M059J (cell line): ENCODE measurements at regions not wholly inside any gene's neighbourhood (a gene's known extent, or its start where the extent isn't known, plus 50 kb on each side); places are given as distances from the start of the nearest gene placed in this dataset.
A peak's percentile ranks its signal among the peaks of the same experiment; 100 is the strongest.
"Not testable (repeated sequence)": the region's sequence is repeated elsewhere in the genome, so short reads cannot be mapped to it uniquely, and the experiment has no call there.

Experiments
- DNase-seq: peaks from one replicate; pipeline ENCODE4 v3.0.0-alpha.2; 2012; ENCODE audit warnings: low read depth

DNA sequence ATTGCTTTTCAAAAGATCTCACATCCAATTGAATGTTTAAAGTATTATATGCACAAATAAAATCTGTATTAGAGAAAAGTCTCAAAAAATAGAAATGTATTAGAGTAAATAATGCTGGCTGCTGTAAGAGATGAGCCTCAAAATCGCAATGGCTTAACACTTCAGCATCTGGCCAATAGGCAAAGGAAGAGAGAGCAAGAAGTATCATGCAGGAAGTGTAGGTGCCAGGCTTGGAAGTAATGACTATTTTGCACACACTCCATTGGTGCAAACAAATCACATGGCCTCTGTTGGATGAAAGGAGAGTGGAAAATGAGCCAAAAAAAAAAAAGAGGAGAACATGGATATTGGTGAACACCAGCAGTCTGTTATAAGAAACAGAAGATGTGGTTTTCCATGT, 193.0 kb upstream of the E2F8 start:
- no peak for DNase-seq

DNA sequence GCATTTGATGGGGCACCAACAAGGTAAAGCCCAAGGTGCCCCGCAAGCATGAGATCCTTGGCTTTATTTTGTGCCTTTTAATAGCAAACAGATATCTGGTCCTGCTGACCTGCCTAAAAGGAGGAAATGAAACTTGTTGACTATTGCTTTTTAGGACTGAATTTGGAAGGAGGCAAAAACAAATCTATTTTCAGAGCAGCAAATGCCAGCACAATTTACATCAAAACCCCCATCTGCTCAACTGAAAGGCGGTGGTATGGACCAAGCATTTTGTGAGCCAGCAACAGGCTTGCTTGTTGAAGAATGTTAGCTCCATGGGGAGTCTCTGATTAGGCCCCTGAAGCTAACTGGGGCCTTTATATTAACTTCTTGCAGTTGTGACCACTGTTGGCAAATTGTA, 192.6 kb upstream of the E2F8 start:
- no peak for DNase-seq

DNA sequence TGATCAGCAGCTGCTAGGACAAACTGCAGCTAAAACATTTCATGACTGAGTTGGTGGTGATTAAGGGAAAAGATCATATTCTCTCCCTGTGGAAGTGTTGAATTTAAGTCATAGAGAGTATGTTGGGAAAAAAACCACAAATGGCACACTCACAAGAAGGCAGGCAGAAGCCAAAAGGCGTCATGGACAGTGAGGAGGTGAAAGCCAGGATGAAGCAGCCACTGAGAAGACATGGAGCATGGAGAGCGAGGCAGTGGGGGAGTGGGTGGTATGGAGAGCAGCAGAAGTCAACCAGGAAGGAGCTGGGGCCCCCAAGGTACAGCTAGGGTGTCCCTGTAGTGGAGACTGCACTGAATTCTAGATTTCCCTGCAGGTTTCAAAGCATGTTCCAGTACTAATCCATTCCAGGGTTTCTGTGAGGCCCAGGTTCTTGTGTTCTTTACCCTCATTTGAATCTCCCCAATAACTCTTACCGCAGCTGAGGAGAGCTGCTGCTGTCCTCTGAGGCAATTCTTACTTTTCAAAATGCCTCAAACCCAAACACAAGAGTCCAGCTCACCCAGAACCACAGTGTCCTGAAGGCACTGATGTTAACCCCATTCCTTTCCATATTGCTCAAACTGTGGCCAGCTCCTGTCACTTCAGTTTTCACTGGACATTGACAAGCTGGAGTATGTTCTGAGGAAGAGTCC, 191.8 kb upstream of the E2F8 start:
- peak; percentile 93 for DNase-seq

DNA sequence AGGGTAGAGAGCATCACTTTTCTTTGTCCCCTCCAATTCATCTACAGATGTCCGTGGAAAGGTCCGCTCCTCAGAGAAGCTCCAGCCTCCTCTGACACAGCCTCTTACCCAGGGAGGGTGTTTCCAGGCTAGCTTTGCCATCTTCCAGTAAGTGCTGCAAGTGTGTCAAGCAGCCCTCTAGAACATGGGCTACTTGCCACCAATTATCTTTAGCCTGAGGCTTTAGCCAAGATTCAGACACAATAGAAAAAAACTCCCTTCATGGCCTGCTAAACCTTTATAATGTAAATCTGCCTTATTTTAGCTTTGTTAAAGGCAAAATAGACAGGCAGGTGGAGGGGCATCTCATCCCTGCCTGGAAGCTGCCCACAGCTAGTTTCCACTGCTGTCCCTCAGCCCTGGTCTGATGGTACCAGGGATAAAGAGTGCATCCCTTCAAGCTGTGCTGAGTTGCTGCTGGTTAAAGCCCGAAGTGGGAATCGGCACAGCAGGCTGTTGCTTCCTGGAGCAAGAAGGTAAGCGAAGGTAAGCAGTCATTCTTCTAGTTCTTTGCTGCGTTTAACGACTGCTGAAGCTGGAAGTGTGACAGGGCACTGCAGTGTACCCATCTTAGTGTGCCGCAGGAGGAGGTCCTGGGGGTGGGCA, 190.1 kb upstream of the E2F8 start:
- DNase-seq = peak; percentile 58

DNA sequence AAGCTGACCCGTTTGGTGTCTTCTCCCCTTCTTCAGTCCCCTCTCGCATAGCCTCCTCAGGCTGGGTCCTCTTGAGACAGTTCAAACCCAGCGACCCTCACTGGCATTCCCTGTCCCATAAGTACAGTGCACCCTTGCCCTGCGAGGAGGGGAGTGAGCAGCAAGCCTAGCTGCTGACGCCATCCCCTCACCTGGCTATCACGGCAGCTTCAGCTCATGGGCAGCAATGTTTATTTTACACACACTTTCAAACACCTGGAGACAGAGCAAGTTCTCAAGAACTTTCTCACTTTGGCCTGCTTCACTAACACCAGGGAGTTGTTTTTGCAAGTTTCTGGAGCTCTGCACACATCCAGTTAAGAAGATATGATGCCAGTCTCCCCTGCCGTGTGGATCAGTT, 189.6 kb upstream of the E2F8 start:
- DNase-seq = no peak

DNA sequence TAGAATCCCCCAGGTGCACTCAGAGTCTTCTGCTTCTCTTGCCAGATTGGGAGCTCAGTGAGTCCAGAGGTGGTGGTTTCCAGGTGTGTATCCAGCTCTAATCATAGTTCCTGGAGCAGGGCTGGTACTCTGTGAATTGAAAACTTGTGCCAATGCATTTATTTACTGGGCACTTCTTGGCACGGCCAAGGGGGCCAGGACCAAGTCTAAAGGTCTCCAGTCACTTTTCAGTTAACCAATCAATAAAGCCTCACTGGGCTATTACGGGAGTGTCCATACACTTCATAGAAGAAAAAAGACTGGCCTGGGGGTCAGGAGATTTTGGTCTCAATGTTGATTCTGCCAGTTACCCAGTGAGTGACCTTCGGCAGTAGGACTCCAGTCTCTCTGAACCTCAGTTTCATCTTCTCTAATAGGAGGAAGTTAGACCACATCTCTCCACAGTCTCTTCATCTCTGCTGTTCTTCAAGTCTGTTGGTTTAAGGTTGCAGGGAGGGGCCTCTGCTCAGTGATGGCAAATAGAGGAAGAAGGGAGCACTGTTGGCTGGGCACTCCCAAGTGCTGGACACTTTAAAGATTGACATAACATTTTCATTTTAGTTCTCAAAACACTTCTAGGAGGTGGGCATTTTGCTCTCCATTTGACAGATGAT, 188.5 kb upstream of the E2F8 start:
- DNase-seq = no peak

DNA sequence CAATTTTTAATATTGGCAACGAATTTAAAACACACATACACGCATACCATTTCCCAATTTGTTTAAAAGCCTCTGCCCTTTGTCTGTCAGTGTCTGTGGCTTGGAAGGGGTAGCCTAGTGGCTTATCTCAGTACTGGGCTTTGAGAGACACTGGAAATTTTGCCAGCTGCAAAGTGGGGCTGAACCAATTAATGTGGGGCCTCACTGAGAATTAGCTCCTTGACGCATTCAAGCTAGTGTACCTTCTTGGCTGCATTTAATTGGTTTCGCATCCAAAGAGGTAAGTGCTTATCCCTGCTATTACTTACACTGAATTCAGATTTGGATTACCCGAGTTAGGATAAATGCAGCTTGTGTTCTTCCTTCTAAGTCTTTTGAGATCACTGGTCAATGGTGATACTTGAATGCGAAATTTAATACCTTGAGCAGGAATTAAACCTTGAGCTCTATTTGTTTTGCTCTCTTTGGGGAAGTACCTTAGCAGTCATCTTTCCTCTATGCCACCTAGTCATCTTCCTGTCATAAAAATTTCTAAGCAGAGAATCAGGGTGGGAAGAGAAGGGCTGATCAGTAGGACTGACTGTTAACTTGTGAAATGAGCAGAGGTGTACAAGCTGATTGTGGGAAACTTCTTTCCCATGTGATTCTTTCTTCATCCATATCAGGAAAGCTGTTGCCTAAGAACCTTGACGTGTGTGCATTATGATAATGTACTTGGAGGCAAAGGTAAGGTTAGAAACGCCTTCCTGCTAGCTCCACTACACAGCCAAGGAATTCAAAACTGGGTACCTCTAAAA, 187.7 kb upstream of the E2F8 start:
- peak; percentile 49 for DNase-seq

DNA sequence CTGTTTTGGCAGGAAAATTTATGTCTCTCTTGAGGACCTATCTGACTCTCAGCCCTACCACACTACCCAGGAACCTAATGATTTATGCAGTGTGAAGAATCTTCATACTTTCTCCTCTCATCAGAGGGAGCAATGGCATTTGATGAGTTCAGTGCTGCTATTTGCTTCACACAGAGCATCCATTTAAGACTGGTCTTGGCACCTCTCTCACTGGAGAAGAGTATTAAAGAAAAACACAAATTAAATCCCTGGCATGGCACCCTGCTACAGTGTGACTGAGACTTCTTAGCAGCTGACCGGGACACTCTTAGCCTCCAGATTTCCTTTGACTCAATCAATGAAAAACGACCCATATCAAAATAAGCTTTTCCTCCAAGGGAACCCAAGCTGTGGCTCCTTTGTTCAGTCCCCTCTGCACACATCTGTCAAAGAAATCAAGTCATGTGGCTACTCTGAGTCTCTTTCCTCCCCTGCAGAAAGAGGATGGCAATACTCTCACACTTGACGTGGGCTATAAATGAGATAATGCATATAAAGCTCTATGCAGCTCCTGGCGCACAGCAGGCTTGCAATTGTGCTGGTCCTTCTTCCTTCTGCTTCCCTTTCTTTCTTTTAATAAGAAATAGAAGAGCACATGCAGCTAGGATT, 186.1 kb upstream of the E2F8 start:
- no peak for DNase-seq

DNA sequence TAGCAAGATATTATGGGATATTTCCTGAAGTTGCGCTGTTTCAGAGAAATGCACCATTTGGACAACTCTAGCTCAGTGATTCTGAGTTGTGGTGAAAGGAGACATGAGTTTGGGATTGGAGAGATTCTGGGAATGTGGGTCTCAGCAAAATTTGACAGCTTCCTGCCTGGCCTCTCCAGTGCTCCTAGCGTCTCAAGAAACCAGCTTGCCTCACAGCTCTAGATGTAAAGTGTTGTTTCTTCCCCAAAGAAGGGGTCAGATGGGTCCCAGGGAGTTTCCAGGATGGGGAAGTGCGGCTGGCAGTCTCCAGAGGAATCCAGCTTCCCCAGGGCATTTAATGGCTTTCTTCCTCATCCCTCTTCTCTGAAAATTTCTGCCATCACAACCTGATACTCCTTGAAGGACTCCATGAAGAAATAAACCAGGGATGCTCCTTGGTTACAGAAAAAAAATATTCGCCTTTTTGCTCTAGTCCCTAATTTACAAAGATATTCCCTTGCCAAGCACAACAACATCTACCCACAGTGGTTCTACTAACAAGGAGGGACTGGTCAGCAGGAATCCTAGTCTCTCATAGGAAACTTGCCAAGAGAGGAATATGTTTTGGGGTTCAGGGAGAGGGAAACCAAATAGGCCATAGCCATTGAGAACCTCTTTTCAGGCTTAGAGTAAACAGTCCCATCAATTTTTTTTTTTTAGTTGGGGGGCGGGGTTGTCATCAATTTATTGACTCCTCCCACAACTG, 185.4 kb upstream of the E2F8 start:
- no peak for DNase-seq

DNA sequence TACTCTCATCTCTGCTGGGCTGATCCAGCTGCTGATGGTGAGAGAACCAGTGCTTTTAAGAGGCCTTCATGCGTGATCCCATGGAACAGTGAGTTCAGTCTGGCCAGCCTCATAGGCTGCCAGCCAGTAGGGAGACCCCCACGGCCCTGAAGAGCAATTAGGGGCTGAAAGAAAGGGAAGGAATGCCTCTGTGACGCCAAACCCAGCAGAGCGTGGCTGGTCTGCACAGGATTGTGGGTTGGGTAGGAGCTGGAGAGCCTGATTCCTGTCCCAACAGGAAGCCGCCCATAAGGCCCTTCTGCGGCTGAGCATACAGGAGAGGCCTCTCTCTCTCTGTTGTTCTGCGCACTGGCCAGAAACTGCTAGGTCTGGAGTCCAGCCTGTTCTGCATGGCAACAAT, 181.5 kb upstream of the E2F8 start:
- no peak for DNase-seq

DNA sequence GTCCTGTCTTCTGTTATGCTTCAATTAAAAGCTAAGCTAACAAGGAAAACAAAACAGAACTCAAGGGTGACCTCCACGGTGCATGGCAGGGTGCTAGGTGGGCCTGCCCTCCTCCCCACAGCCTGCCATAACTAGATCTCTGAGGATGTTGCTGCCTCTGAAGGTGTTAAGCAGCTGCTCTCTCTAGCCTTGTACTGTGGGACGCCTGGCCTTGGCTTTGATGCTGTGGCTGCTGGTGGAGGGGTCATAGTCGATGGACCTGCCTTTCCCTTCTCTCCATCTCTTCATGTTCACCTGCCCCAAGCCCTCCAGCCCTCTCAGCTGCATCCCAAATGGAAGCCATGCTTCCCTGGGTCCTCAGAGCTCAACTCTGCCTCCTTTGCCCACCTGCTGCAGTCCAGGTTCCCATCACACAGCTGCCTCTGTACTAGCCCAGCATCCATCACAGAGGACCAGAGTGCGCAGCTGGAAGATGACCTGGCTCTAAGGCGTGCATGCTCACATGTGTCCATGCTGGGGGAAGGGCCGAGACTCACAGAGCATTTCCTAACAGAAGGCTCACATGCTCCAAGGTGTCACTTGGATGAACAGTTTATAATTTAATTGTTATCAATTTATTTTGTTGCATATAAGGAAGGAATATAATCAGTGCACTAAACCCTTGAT, 180.3 kb upstream of the E2F8 start:
- no peak for DNase-seq

DNA sequence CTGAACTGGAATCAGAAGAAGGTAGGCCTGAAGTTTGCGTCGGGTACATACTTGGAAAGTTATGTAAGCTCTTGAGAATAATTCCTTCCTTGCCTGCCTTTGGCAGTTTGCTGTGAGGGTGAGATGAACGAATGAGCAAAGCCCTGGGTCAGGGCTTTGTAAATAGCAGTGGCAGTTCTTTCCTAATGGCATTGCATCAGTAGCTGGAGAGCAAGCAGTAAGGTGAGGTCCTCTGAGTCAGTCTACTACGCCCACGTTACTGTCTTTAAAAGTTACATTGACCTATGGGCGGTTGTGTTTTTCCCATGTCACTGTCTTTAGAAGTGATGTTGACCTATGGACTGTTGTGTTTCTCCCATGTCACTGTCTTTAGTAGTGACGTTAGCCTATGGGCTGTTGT, 179.1 kb upstream of the E2F8 start:
- no peak for DNase-seq

DNA sequence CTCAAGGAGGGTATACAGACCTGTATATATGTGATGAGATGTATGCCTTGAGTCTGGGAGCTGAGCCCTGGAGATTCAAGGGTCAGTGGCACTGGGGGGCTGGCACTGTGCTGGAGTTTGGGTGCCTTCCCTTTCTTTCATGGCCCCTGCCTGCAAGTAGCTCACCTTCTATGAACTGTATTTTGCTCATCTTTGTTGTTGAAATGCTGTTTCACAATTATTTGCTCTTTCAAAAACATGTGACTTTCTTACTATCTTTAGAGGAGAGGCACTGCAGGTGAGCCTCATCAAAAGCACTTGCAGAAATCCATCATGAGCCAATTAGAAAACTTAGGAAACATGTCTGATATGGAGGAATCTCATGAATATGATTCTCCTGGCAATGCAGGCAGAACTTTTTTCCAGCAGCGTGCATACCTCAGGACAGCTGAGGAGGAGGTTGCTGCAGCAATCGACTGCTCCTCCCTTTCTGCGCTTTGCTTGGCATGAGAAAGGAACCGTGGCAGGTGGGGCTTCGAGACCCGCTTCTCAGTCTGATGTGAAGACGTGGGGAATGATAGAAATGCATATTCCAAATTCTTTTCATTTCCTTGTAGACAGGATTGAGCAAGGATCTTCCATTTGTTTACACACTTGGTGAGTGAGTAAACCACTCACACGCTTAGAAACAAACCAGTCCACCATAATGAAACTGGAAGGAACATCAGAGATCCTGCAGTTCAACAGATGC, 178.4 kb upstream of the E2F8 start:
- DNase-seq = peak; percentile 28

DNA sequence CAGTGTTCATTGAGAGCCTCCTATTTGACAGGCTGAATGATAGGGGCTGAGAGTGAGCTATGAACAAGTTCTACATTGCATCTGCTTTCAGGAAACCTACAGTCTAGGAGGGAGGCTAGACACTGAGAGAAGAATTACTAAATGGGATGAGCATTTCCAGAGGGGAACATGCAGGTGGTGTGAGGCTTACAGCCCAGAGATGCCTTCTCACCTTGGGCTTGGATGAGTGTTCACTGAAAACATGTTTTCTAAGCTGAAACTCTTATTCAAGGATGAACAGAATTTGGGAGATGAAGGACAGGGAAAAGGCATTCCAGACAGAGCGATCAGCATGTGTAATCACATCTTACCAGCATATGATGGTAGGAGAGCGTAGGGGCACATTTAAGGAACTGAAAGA, 177.5 kb upstream of the E2F8 start:
- DNase-seq = no peak

DNA sequence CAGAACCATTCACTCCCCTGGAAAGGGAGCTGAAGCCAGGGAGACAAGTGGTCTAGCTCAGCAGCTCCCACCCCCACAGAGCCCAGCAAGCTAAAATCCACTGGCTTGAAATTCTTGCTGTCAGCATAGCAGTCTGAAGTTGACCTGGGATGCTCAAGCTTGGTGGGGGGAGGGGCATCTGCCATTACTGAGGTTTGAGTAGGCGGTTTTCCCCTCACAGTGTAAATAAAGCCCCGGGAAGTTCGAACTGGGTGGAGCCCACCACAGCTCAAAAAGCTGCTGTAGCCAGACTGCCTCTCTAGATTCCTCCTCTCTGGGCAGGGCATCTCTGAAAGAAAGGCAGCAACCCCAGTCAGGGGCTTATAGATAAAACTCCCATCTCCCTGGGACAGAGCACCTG, 171.3 kb upstream of the E2F8 start:
- DNase-seq = not testable (repeated sequence)

DNA sequence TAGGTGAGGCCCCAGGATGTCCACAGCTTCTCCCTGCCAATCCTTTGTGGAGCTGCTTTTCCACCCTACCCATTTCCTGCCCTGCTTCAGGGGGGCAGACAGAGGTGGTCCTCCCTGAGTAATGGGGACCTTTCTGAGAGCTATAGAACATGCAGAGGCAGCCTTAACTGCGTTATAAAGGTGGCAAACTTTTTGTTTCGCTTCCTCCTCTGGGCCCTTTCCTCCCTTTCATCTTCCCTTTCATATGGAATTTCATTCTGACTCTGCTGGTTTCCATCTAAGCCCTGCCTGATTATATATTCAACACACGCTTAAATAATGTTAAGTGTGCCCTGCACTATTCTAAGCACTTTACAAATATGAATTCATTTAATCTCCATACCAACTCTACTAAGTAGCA, 169.3 kb upstream of the E2F8 start:
- no peak for DNase-seq

DNA sequence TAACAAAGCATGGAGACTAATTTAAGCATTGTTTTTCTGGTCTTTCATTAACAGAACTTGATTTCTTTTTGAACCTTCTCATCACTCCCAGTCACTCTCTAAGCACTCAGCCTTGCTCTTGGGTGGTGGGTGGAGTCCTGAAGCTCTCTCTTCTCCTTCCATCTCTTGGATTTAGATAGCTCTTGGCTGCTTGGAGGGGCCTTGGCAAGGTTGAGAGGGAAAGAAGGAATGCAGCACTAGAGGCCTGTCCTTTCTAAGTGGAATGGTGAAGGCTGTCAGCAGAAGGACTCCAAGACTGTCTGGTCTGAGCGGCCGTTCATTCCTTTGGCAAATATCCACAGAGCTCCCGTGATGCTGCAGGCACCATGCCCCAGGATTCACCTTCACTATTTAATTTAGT, 168.6 kb upstream of the E2F8 start:
- no peak for DNase-seq

DNA sequence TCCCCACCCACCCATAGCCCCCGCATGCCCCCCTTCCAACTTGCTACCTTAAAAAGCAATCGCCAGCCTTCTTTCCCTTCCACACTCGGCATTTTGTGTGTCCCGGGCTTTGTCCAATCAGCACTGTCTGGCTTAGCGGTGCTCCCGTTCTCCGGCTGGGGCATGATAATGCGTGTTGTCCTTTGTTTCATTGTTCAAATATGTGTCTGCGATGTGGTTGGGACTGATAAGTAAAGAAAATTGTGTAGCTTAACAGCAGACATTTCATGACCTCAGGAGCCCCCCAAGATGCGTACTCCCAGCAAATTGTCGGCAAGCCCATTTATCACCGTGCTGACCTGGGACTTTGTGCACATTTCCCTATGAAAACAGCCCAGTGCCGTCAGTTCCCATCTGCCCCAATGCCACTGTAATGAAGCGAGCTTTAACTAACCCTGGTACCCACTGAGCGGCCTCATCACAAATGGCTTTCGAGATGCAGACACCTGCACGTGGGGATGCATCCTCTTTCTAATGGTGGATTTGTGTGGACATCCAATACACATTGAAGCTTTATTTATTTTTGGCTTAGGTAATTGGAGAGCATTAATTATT, 167.0 kb upstream of the E2F8 start:
- no peak for DNase-seq

DNA sequence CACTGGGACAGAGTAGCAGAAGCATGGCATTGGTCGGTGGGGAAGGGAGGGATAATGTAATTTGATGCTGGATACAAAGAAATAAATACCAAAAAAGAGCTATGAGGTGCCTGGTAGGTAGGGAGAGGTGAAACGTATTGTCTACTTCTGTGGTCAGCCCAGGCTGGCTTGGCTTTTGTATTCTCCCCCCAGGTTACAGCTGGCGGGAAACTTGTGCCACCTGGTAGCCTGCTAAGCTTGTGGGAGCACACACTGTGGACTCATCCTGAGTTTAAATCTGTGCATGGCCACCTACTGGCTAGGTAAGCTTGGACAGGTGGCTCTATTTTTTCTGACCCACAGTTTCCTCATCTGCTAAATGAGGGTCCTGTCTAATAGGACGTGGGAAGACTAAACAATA, 165.2 kb upstream of the E2F8 start:
- DNase-seq = peak; percentile 30

DNA sequence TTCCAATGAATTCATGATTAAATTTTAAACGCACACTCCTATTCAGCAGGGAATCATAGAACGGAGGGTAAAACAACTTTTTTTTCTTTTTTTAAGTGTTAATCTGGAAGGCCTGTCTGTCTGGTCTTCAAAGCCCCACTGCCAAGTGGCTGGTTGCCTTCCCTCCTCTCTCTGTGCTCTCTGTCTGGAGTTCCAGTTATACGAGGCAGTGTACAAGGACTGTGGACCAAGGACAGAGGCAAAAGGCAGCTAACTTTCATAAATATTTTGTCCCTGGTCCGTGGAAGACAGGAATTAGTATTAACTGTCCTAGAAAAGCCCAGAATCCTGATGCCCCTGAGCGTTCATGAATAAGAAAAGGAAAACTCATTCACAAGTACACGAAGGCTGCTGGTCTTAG, 164.0 kb upstream of the E2F8 start:
- DNase-seq = no peak
